ENCODE measurements at regions not wholly inside any gene's neighbourhood (a gene's known extent, or its start where the extent isn't known, plus 50 kb on each side); places are given as distances from the start of the nearest gene placed in this dataset.

GRCh38 chrX:120727911-120728310 is 98.1 kb upstream of the C1GALT1C1 start:
- intact Hi-C loops (cut with micrococcal nuclease; ENCODE audit: unreplicated experiment), result no loop called here
- no TSS peak for BruUV-seq (replicated peaks)
- ChIA-PET POLR2A (ENCODE audit: low non-redundant PET) (no interaction called here), CTCF (no interaction called here)
- Histone ChIP-seq H3K27me3 (replicated peaks; ENCODE audit: insufficient read depth, low read depth, low read length, poor library complexity) (no peaks in the 10 kb centered on the region), H3K4me3 (ENCODE audit: low read depth, low read length, poor library complexity, severe bottlenecking) (no peak overlapping the region), H3K36me3 (ENCODE audit: insufficient read depth, low read length, poor library complexity, severe bottlenecking) (no peaks in the 10 kb centered on the region), H3K9me3 (ENCODE audit: low read depth, low read length, poor library complexity, severe bottlenecking) (no peaks in the 10 kb centered on the region), H3K27ac (ENCODE audit: low read depth, low read length, poor library complexity, severe bottlenecking) (no peak overlapping the region), H3K4me1 (ENCODE audit: insufficient read depth, low read length, poor library complexity, severe bottlenecking) (no peaks in the 10 kb centered on the region)
- no peak for DNase-seq (ENCODE audit: low spot score)
- TF ChIP-seq EZH2 (IDR thresholded peaks at IDR 0.05; ENCODE audit: borderline replicate concordance, low read depth, low read length, poor library complexity, severe bottlenecking) (no peak), CTCF (conservative IDR thresholded peaks at IDR 0.05; ENCODE audit: low read depth, low read length) (no peak)

- BruUV-seq (replicated peaks), result no TSS peak
- Histone ChIP-seq H3K9me3 (ENCODE audit: low read depth, low read length, poor library complexity, severe bottlenecking) (no peaks in the 10 kb centered on the region), H3K27me3 (replicated peaks; ENCODE audit: insufficient read depth, low read depth, low read length, poor library complexity) (no peaks in the 10 kb centered on the region), H3K4me3 (ENCODE audit: low read depth, low read length, poor library complexity, severe bottlenecking) (no peak overlapping the region), H3K4me1 (ENCODE audit: insufficient read depth, low read length, poor library complexity, severe bottlenecking) (no peaks in the 10 kb centered on the region), H3K36me3 (ENCODE audit: insufficient read depth, low read length, poor library complexity, severe bottlenecking) (no peaks in the 10 kb centered on the region), H3K27ac (ENCODE audit: low read depth, low read length, poor library complexity, severe bottlenecking) (no peak overlapping the region)
- CTCF ChIA-PET, result no interaction called here
- TF ChIP-seq EZH2 (IDR thresholded peaks at IDR 0.05; ENCODE audit: borderline replicate concordance, low read depth, low read length, poor library complexity, severe bottlenecking) (no peak), CTCF (conservative IDR thresholded peaks at IDR 0.05; ENCODE audit: low read depth, low read length) (no peak)
- POLR2A ChIA-PET (ENCODE audit: low non-redundant PET), result no interaction called here
- intact Hi-C loops (cut with micrococcal nuclease; ENCODE audit: unreplicated experiment), result no loop called here
- no peak for DNase-seq (ENCODE audit: low spot score)
Observed at GRCh38 chrX:120727452-120727851, 97.6 kb upstream of the C1GALT1C1 start.

- CTCF ChIA-PET, result no interaction called here
- intact Hi-C loops (cut with micrococcal nuclease; ENCODE audit: unreplicated experiment), result no loop called here
- no peak overlapping the region for H3K27ac ChIP-seq (ENCODE audit: low read depth, low read length, poor library complexity, severe bottlenecking)
- DNase-seq (ENCODE audit: low spot score), result no peak
- POLR2A ChIA-PET (ENCODE audit: low non-redundant PET), result no interaction called here
- no peaks in the 10 kb centered on the region for H3K27me3 ChIP-seq (replicated peaks; ENCODE audit: insufficient read depth, low read depth, low read length, poor library complexity)
- H3K4me3 ChIP-seq (ENCODE audit: low read depth, low read length, poor library complexity, severe bottlenecking), result no peak overlapping the region
- no peaks in the 10 kb centered on the region for H3K36me3 ChIP-seq (ENCODE audit: insufficient read depth, low read length, poor library complexity, severe bottlenecking)
- no peaks in the 10 kb centered on the region for H3K4me1 ChIP-seq (ENCODE audit: insufficient read depth, low read length, poor library complexity, severe bottlenecking)
- H3K9me3 ChIP-seq (ENCODE audit: low read depth, low read length, poor library complexity, severe bottlenecking), result no peaks in the 10 kb centered on the region
- no TSS peak for BruUV-seq (replicated peaks)
- no peak for TF ChIP-seq EZH2 (IDR thresholded peaks at IDR 0.05; ENCODE audit: borderline replicate concordance, low read depth, low read length, poor library complexity, severe bottlenecking)
- no peak for TF ChIP-seq CTCF (conservative IDR thresholded peaks at IDR 0.05; ENCODE audit: low read depth, low read length)
Observed at GRCh38 chrX:120726294-120726693, 96.4 kb upstream of the C1GALT1C1 start.

All from A673 (cell line).